ENCODE measurements at regions not wholly inside any gene's neighbourhood (a gene's known extent, or its start where the extent isn't known, plus 50 kb on each side); places are given as distances from the start of the nearest gene placed in this dataset.
"Not testable (repeated sequence)": the region's sequence is repeated elsewhere in the genome, so short reads cannot be mapped to it uniquely, and the experiment has no call there.

GRCh38 chr3:75332090-75332489 lies 332.0 kb upstream of the FRG2C start:
- H3K27me3 Mint-ChIP-seq; H3K4me3 Mint-ChIP-seq; H3K9me3 ChIP-seq (ENCODE audit: control insufficient read depth in 1 of 2, low read length in 2 of 2); H3K27me3 ChIP-seq (ENCODE audit: insufficient read depth, low read length); POLR2A ChIA-PET (ENCODE audit: partially characterized antibody); H3K36me3 ChIP-seq (ENCODE audit: insufficient read depth, low read length); H3K4me1 Mint-ChIP-seq; intact Hi-C loops (cut with micrococcal nuclease); H3K9me3 Mint-ChIP-seq; H3K27ac Mint-ChIP-seq; H3K4me3 ChIP-seq (ENCODE audit: low read length in 2 of 2); H3K27ac ChIP-seq (ENCODE audit: low read depth, low read length); H3K36me3 Mint-ChIP-seq; H3K4me1 ChIP-seq (ENCODE audit: insufficient read depth, low read length); CTCF ChIA-PET (ENCODE audit: partially characterized antibody); DNase-seq: not testable (repeated sequence)

- CTCF ChIA-PET (ENCODE audit: partially characterized antibody): no interaction called here
- POLR2A ChIA-PET (ENCODE audit: partially characterized antibody): no interaction called here
These were observed 331.3 kb upstream of the FRG2C start for GRCh38 chr3:75332794-75333193.

GRCh38 chr3:75334299-75334698 lies 329.8 kb upstream of the FRG2C start:
- no peaks in the 10 kb centered on the region for H3K4me1 ChIP-seq (ENCODE audit: insufficient read depth, low read length)
- Mint-ChIP-seq H3K36me3 (no peaks in the 10 kb centered on the region), H3K4me1 (no peaks in the 10 kb centered on the region), H3K9me3 (peaks cover 0 to 3% (median 0%) of the 10 kb centered on the region in 8 donors), H3K27ac (no peak overlapping the region), H3K27me3 (no peaks in the 10 kb centered on the region), H3K4me3 (no peak overlapping the region)
- no peaks in the 10 kb centered on the region for H3K27me3 ChIP-seq (ENCODE audit: insufficient read depth, low read length)
- ChIA-PET CTCF (ENCODE audit: partially characterized antibody) (interaction anchor here (1.9 kb wide), 1 partner anchor 17 kb away, joined by 3 read pairs; no protein-coding TSS in a partner anchor), POLR2A (ENCODE audit: partially characterized antibody) (no interaction called here)
- intact Hi-C loops (cut with micrococcal nuclease): no loop called here
- H3K9me3 ChIP-seq (ENCODE audit: control insufficient read depth in 1 of 2, low read length in 2 of 2): no peaks in the 10 kb centered on the region
- no peak overlapping the region for H3K27ac ChIP-seq (ENCODE audit: low read depth, low read length)
- no peak for DNase-seq
- no peaks in the 10 kb centered on the region for H3K36me3 ChIP-seq (ENCODE audit: insufficient read depth, low read length)
- H3K4me3 ChIP-seq (ENCODE audit: low read length in 2 of 2): no peak overlapping the region

More at GRCh38 chr3:75332794-75333193, 331.3 kb upstream of the FRG2C start:
- H3K27ac ChIP-seq (ENCODE audit: low read depth, low read length): no peak overlapping the region
- no peak overlapping the region for H3K4me3 ChIP-seq (ENCODE audit: low read length in 2 of 2)
- Mint-ChIP-seq H3K9me3 (peaks cover 0 to 3% (median 0%) of the 10 kb centered on the region in 8 donors), H3K36me3 (no peaks in the 10 kb centered on the region), H3K27ac (no peak overlapping the region), H3K4me1 (no peaks in the 10 kb centered on the region), H3K27me3 (peaks cover 0 to 2% of the 10 kb centered on the region in 2 donors), H3K4me3 (no peak overlapping the region)
- no peak for DNase-seq
- no peaks in the 10 kb centered on the region for H3K9me3 ChIP-seq (ENCODE audit: control insufficient read depth in 1 of 2, low read length in 2 of 2)
- H3K27me3 ChIP-seq (ENCODE audit: insufficient read depth, low read length): no peaks in the 10 kb centered on the region
- no peaks in the 10 kb centered on the region for H3K36me3 ChIP-seq (ENCODE audit: insufficient read depth, low read length)
- intact Hi-C loops (cut with micrococcal nuclease): no loop called here
- H3K4me1 ChIP-seq (ENCODE audit: insufficient read depth, low read length): no peaks in the 10 kb centered on the region

GRCh38 chr3:75337226-75337900 lies 326.8 kb upstream of the FRG2C start:
- Histone ChIP-seq H3K36me3 (ENCODE audit: insufficient read depth, low read length) (no peaks in the 10 kb centered on the region), H3K4me3 (ENCODE audit: low read length in 2 of 2) (no peak overlapping the region), H3K9me3 (ENCODE audit: control insufficient read depth in 1 of 2, low read length in 2 of 2) (no peaks in the 10 kb centered on the region), H3K27me3 (ENCODE audit: insufficient read depth, low read length) (no peaks in the 10 kb centered on the region), H3K4me1 (ENCODE audit: insufficient read depth, low read length) (no peaks in the 10 kb centered on the region), H3K27ac (ENCODE audit: low read depth, low read length) (no peak overlapping the region)
- H3K9me3 Mint-ChIP-seq: peaks cover 0 to 3% (median 0%) of the 10 kb centered on the region in 8 donors
- no peaks in the 10 kb centered on the region for H3K4me1 Mint-ChIP-seq
- intact Hi-C loops (cut with micrococcal nuclease): no loop called here
- no peaks in the 10 kb centered on the region for H3K27me3 Mint-ChIP-seq
- H3K4me3 Mint-ChIP-seq: no peak overlapping the region
- POLR2A ChIA-PET (ENCODE audit: partially characterized antibody): no interaction called here
- DNase-seq: no peak
- CTCF ChIA-PET (ENCODE audit: partially characterized antibody): no interaction called here
- H3K36me3 Mint-ChIP-seq: no peaks in the 10 kb centered on the region
- H3K27ac Mint-ChIP-seq: no peak overlapping the region

- H3K27ac ChIP-seq (ENCODE audit: low read depth, low read length): no peak overlapping the region
- no peaks in the 10 kb centered on the region for H3K36me3 ChIP-seq (ENCODE audit: insufficient read depth, low read length)
- Mint-ChIP-seq H3K27ac (no peak overlapping the region), H3K36me3 (no peaks in the 10 kb centered on the region), H3K4me3 (no peak overlapping the region), H3K27me3 (no peaks in the 10 kb centered on the region), H3K4me1 (no peaks in the 10 kb centered on the region), H3K9me3 (peaks cover 0 to 3% (median 0%) of the 10 kb centered on the region in 8 donors)
- intact Hi-C loops (cut with micrococcal nuclease): no loop called here
- ChIA-PET POLR2A (ENCODE audit: partially characterized antibody) (no interaction called here), CTCF (ENCODE audit: partially characterized antibody) (no interaction called here)
- H3K27me3 ChIP-seq (ENCODE audit: insufficient read depth, low read length): no peaks in the 10 kb centered on the region
- DNase-seq: no peak
- no peaks in the 10 kb centered on the region for H3K9me3 ChIP-seq (ENCODE audit: control insufficient read depth in 1 of 2, low read length in 2 of 2)
- no peaks in the 10 kb centered on the region for H3K4me1 ChIP-seq (ENCODE audit: insufficient read depth, low read length)
- H3K4me3 ChIP-seq (ENCODE audit: low read length in 2 of 2): no peak overlapping the region
These were observed 325.8 kb upstream of the FRG2C start for GRCh38 chr3:75338342-75338741.

GRCh38 chr3:75341324-75342067 lies 322.6 kb upstream of the FRG2C start:
- Mint-ChIP-seq H3K36me3 (no peaks in the 10 kb centered on the region), H3K4me1 (no peaks in the 10 kb centered on the region), H3K27me3 (no peaks in the 10 kb centered on the region), H3K4me3 (no peak overlapping the region), H3K27ac (no peak overlapping the region), H3K9me3 (no peaks in the 10 kb centered on the region)
- ChIA-PET POLR2A (ENCODE audit: partially characterized antibody) (no interaction called here), CTCF (ENCODE audit: partially characterized antibody) (no interaction called here)
- intact Hi-C loops (cut with micrococcal nuclease): no loop called here
- H3K27ac ChIP-seq (ENCODE audit: low read depth, low read length): no peak overlapping the region
- no peaks in the 10 kb centered on the region for H3K27me3 ChIP-seq (ENCODE audit: insufficient read depth, low read length)
- H3K4me3 ChIP-seq (ENCODE audit: low read length in 2 of 2): no peak overlapping the region
- H3K36me3 ChIP-seq (ENCODE audit: insufficient read depth, low read length): no peaks in the 10 kb centered on the region
- DNase-seq: no peak
- H3K4me1 ChIP-seq (ENCODE audit: insufficient read depth, low read length): no peaks in the 10 kb centered on the region
- no peaks in the 10 kb centered on the region for H3K9me3 ChIP-seq (ENCODE audit: control insufficient read depth in 1 of 2, low read length in 2 of 2)

GRCh38 chr3:75342425-75342824 lies 321.7 kb upstream of the FRG2C start:
- Mint-ChIP-seq H3K36me3 (no peaks in the 10 kb centered on the region), H3K4me1 (no peaks in the 10 kb centered on the region), H3K4me3 (no peak overlapping the region), H3K27me3 (no peaks in the 10 kb centered on the region), H3K9me3 (no peaks in the 10 kb centered on the region), H3K27ac (no peak overlapping the region)
- intact Hi-C loops (cut with micrococcal nuclease): no loop called here
- Histone ChIP-seq H3K36me3 (ENCODE audit: insufficient read depth, low read length) (no peaks in the 10 kb centered on the region), H3K27me3 (ENCODE audit: insufficient read depth, low read length) (no peaks in the 10 kb centered on the region), H3K27ac (ENCODE audit: low read depth, low read length) (no peak overlapping the region), H3K4me1 (ENCODE audit: insufficient read depth, low read length) (no peaks in the 10 kb centered on the region), H3K4me3 (ENCODE audit: low read length in 2 of 2) (no peak overlapping the region), H3K9me3 (ENCODE audit: control insufficient read depth in 1 of 2, low read length in 2 of 2) (no peaks in the 10 kb centered on the region)
- ChIA-PET CTCF (ENCODE audit: partially characterized antibody) (no interaction called here), POLR2A (ENCODE audit: partially characterized antibody) (no interaction called here)
- DNase-seq: no peak

All from CD4-positive, alpha-beta memory T cell (primary cell).